Thoracic aorta (tissue), 2 donors: ENCODE measurements at regions not wholly inside any gene's neighbourhood (a gene's known extent, or its start where the extent isn't known, plus 50 kb on each side); places are given as distances from the start of the nearest gene placed in this dataset.
A peak's percentile ranks its signal among the peaks of the same experiment; 100 is the strongest.

Experiments used
- ATAC-seq: fragments of 150-250 bp; one replicate; pipeline ENCODE4 v1.8.0; 2017; ENCODE audit warnings: low read depth; ENCODE audit not compliant: insufficient number of reproducible peaks, low FRiP score
- DNase-seq: peaks from one replicate; pipeline ENCODE4 v3.0.0-alpha.2; 2020; ENCODE audit warnings: low spot score
- H3K27ac ChIP-seq, 2 donors: fragments of 200-600 bp; sonication (generic); 1 replicate in 1 of 2; 2 replicates in 1 of 2; pipeline ENCODE4 v1.5.1; 2016; ENCODE audit warnings: mild to moderate bottlenecking in 2 of 2, moderate library complexity in 2 of 2
- H3K27me3 ChIP-seq: fragments of 200-600 bp; sonication (generic); replicated peaks from 2 replicates; pipeline ENCODE4 v1.6.0; 2016; ENCODE audit warnings: mild to moderate bottlenecking; ENCODE audit not compliant: insufficient read depth
- H3K36me3 ChIP-seq: fragments of 200-600 bp; sonication (generic); one replicate; pipeline ENCODE4 v1.5.1; 2016
- H3K4me1 ChIP-seq, 2 donors: fragments of 200-600 bp; sonication (generic); 1 replicate in 1 of 2; 2 replicates in 1 of 2; pipeline versions ENCODE4 v1.5.1 to v1.6.0; 2016; ENCODE audit warnings: low read depth in 2 of 2, mild to moderate bottlenecking in 1 of 2; ENCODE audit not compliant: control insufficient read depth in 1 of 2
- H3K4me3 ChIP-seq: fragments of 200-600 bp; sonication (generic); 2 replicates; pipeline ENCODE4 v1.5.1; 2016; ENCODE audit warnings: mild to moderate bottlenecking
- H3K9me3 ChIP-seq: fragments of 200-600 bp; sonication (generic); 2 replicates; pipeline ENCODE4 v1.5.1; 2016
- TF ChIP-seq, protein P1 (sequence below): fragments of 200-600 bp; sonication (generic); IDR thresholded peaks from one replicate; pipeline ENCODE4 v1.5.1; 2019; ENCODE audit warnings: antibody characterized with exemption

DNA sequence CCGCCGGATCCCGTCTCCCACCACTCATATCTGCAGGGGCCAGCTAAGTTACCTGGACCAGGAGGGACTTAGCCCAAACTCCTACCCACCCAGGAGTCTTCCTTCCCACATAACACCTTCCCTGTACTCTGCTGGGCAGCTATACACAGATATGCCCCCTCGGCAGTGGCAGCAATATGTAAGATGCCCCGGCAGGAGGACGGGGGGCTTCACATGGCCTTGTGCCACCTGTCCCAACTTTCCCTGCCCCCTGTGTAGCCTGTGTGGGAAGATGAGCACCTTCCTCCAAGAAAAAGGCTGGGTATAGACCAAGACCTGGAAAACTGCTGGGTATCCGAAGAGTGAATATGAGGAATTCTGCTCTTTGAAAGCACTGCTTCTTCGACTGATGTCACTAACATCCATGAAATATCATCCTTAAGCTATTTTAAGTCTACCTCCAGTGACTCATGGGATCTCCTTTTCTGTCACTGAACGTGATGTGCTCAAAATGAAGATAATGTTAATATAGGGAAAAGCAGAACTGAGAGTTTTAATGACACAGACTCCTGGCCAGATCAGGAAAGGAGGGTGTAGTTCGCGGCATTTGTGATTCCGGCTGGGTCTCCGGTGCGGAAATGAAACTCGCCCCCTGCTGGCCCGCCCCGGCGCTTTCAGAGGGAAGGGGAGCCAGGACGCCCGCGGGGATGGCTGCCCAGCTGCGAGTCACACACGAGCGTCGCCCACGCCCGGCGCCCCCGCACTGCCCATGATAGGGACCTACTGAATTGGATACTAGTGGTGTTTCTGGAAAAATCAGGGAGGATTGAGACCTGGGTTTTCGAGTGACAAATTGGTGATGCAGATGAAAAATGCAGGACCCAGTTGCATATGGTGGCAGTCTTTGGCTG lies 256.9 kb upstream of the NFE2L3 start:
- Histone ChIP-seq H3K4me1 (peaks cover 0 to 3% of the 10 kb centered on the region in 2 donors), H3K36me3 (no peaks in the 10 kb centered on the region), H3K9me3 (no peaks in the 10 kb centered on the region), H3K27me3 (no peaks in the 10 kb centered on the region), H3K27ac (no peak overlapping the region), H3K4me3 (peak overlapping the region; percentile 38)
- DNase-seq (no peak), ATAC-seq (no peak)
- TF ChIP-seq, protein P1, sequence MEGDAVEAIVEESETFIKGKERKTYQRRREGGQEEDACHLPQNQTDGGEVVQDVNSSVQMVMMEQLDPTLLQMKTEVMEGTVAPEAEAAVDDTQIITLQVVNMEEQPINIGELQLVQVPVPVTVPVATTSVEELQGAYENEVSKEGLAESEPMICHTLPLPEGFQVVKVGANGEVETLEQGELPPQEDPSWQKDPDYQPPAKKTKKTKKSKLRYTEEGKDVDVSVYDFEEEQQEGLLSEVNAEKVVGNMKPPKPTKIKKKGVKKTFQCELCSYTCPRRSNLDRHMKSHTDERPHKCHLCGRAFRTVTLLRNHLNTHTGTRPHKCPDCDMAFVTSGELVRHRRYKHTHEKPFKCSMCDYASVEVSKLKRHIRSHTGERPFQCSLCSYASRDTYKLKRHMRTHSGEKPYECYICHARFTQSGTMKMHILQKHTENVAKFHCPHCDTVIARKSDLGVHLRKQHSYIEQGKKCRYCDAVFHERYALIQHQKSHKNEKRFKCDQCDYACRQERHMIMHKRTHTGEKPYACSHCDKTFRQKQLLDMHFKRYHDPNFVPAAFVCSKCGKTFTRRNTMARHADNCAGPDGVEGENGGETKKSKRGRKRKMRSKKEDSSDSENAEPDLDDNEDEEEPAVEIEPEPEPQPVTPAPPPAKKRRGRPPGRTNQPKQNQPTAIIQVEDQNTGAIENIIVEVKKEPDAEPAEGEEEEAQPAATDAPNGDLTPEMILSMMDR = peak; percentile 66

DNA sequence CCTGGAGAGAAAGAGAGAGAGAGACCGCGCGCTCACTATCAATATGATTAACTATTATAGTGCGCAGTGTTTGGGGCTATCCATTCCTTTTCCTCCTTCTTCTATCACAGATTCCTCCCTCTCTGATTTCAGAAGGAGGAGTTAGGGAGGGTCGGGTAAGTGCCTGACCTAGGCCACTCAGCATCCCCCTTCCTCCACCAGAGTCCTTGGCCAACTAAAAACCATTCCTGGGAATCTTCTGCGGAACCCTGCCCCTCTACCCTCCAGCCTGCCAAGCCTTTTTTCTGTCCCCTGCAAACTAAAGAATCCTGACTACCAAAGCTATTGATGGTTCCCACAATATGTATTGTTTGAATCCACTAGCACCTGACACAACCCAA lies 256.2 kb upstream of the NFE2L3 start:
- peak overlapping the region; percentile 38 for H3K4me3 ChIP-seq
- peaks cover 0 to 3% of the 10 kb centered on the region in 2 donors for H3K4me1 ChIP-seq
- ATAC-seq (no peak), DNase-seq (no peak)
- H3K36me3 ChIP-seq = no peaks in the 10 kb centered on the region
- no peaks in the 10 kb centered on the region for H3K27me3 ChIP-seq
- TF ChIP-seq, protein P1 = no peak
- no peaks in the 10 kb centered on the region for H3K9me3 ChIP-seq
- H3K27ac ChIP-seq = no peak overlapping the region

DNA sequence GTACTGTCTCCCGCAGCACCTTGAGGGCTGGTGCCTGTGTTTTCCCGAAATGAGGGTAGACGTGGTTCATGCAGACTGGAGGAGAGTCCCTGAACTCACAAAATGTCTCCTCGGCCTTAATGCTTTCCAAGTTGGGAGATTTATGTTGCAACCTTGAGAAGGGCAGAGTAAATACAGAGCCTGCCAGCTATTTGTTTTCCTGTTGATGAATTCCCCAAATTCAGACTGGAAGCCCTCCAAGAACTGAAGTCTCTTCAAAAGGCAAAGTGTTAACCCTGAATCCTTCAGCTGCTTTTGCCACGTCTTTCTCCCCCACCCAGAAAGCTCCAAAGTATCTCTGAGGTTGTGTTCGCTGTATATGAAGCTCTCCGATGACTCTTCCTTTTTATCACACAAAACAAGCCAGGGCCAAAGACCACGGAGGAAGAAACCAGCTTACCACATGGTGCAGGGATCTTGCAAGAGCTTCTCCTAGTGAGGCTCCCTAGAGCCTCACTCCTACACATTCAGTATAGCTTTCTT lies 254.7 kb upstream of the NFE2L3 start:
- H3K27ac ChIP-seq = no peak overlapping the region
- no peak overlapping the region for H3K4me3 ChIP-seq
- H3K27me3 ChIP-seq = no peaks in the 10 kb centered on the region
- TF ChIP-seq, protein P1 = no peak
- no peaks in the 10 kb centered on the region for H3K36me3 ChIP-seq
- H3K9me3 ChIP-seq = no peaks in the 10 kb centered on the region
- ATAC-seq = no peak
- peaks cover 0 to 3% of the 10 kb centered on the region in 2 donors for H3K4me1 ChIP-seq
- DNase-seq = no peak

DNA sequence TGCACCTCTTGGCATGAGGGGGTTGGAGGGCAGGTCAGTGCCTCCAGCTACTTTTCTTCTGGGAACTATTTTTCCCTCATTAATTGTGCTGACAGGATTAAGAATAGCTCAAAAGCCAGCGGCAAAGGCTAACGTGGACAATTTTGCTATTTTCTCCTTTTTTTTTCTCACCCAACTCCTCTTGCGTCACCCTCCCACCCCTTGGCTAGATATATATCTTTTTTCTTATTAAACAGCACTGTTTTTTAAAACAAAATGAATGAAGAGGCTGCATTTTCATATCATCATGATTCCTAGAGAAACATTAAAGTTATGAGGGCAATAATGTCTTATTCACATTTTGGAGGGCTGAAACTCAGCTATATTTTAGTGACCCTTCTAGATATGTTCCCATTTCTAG lies 251.8 kb upstream of the NFE2L3 start:
- no peak for DNase-seq
- no peak for ATAC-seq
- no peaks in the 10 kb centered on the region for H3K9me3 ChIP-seq
- no peaks in the 10 kb centered on the region for H3K27me3 ChIP-seq
- no peak overlapping the region for H3K4me3 ChIP-seq
- TF ChIP-seq, protein P1 = no peak
- H3K27ac ChIP-seq = no peak overlapping the region
- no peaks in the 10 kb centered on the region for H3K36me3 ChIP-seq
- H3K4me1 ChIP-seq = no peaks in the 10 kb centered on the region

DNA sequence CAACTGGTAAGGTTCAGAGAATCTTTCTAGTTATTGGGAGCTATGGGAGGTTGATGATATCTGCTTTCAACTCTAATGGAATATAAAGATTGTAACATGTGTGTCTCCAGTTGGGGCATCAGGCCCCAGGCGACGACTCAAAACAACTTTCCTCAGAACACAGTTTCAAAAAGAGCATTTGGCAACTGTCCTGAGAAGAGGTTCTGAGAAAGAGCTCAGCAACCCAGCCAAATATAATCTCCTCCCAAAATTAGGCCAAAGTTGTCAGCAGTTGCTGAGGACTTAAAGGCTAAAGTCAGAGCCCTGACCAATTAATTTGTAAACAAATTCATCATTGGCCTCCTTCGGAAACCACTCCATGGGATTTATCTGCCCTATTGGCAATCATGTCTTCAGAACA lies 251.1 kb upstream of the NFE2L3 start:
- ATAC-seq (no peak), DNase-seq (no peak)
- TF ChIP-seq, protein P1 = no peak
- no peaks in the 10 kb centered on the region for H3K36me3 ChIP-seq
- H3K4me1 ChIP-seq = no peaks in the 10 kb centered on the region
- no peaks in the 10 kb centered on the region for H3K9me3 ChIP-seq
- no peaks in the 10 kb centered on the region for H3K27me3 ChIP-seq
- H3K4me3 ChIP-seq = no peak overlapping the region
- H3K27ac ChIP-seq = no peak overlapping the region
